ENCODE measurements at regions not wholly inside any gene's neighbourhood (a gene's known extent, or its start where the extent isn't known, plus 50 kb on each side); places are given as distances from the start of the nearest gene placed in this dataset.

DNA sequence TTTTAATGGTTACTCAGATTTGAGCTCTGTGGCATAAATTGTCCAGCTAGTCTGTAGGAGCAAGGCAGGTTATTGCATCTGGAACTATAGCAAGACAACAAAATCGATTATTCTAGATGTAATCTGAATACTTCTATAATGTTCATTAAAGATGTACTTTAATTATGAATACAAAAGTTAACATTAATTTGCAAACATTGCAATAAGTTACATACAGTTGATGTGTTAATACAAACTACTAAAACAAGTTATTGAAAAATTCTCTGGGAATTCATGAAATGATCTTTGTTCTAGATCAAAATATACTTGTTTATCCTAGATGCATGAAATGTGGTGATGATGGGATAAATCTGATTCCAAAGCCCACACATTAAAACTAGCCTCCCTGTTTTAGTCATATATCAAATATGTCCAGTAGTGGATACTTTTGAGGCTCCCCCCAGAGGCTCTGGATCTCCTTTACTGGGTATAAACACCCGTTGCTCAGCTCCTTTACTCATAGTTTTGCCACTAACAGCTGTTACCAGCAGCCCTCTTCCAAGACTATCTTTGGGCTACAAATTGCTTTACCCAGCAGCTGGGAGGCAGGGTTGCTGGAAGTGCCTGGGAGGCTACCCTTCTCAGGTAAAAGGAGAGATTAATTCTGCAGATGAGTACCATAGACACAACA, 78.1 kb downstream of the ARL4A start:
- Histone ChIP-seq H3K9me3 (ENCODE audit: control insufficient read depth, low read length) (no peaks in the 10 kb centered on the region), H3K9ac (ENCODE audit: low read length) (no peak overlapping the region), H3K4me1 (ENCODE audit: control insufficient read depth, insufficient read depth, low read length) (no peaks in the 10 kb centered on the region), H3K27me3 (ENCODE audit: control insufficient read depth, insufficient read depth, low read length) (no peaks in the 10 kb centered on the region), H3K4me3 (ENCODE audit: low read length) (no peak overlapping the region), H3K36me3 (ENCODE audit: control insufficient read depth, insufficient read depth, low read length) (no peaks in the 10 kb centered on the region)

DNA sequence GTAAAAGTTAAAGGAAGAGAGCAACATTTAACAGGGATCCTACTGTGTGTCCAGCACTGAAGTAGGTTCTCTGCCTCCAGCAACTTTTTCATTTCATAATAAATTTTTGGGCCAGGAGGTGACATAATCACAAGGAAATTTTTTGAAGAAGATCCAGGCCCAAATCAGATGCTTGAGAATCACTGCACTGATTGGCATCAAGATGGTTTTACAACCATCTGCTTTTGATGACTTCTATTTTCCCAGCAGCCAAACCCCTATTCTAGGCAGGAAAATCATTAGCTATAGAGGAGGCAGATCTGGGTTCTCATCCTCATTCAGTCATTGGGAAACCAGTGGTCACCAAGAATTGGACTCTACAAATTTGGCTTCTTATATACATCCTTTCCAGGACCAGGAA, 79.0 kb downstream of the ARL4A start:
- Histone ChIP-seq H3K27me3 (ENCODE audit: control insufficient read depth, insufficient read depth, low read length) (no peaks in the 10 kb centered on the region), H3K9me3 (ENCODE audit: control insufficient read depth, low read length) (no peaks in the 10 kb centered on the region), H3K36me3 (ENCODE audit: control insufficient read depth, insufficient read depth, low read length) (no peaks in the 10 kb centered on the region), H3K4me1 (ENCODE audit: control insufficient read depth, insufficient read depth, low read length) (no peaks in the 10 kb centered on the region), H3K9ac (ENCODE audit: low read length) (no peak overlapping the region), H3K4me3 (ENCODE audit: low read length) (no peak overlapping the region)

DNA sequence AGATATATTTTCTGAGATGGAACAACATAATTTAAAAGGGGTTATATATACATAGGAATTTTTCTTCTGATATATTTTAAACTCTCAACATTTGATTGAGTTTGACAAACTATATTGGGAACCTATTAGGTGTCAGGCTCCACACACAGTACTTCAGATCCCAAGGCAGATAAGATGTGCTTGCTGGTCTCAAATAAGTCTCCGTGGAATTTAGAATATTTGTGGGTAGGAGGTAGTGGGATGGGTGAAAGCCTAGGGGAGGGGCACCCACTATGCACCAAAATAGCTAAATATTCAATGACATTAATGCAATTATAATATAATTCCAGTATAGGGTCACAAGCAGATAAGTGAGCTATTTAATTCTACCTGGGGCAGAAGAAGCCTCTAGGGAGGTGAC, 81.5 kb downstream of the ARL4A start:
- no peaks in the 10 kb centered on the region for H3K4me1 ChIP-seq (ENCODE audit: control insufficient read depth, insufficient read depth, low read length)
- no peak overlapping the region for H3K9ac ChIP-seq (ENCODE audit: low read length)
- no peak overlapping the region for H3K4me3 ChIP-seq (ENCODE audit: low read length)
- no peaks in the 10 kb centered on the region for H3K36me3 ChIP-seq (ENCODE audit: control insufficient read depth, insufficient read depth, low read length)
- H3K27me3 ChIP-seq (ENCODE audit: control insufficient read depth, insufficient read depth, low read length), result no peaks in the 10 kb centered on the region
- no peaks in the 10 kb centered on the region for H3K9me3 ChIP-seq (ENCODE audit: control insufficient read depth, low read length)

DNA sequence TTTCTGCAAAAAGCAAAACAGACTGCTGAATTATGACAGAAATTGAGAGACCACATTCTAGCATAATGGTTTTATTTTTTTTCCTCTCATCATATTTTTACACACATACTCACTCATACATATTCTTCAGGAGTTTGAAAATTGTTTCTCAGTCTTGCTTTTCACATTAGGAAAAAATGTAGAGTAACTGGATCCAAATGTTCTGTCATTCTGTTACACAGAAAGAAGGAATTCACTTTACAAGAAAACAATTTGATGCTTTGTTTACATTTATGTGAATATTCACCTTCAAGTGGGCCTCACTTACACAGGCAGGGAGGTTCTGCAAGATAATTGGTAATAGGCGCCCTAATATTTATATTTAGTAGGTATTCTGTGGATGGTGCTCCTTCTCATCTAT, 82.0 kb downstream of the ARL4A start:
- no peak overlapping the region for H3K4me3 ChIP-seq (ENCODE audit: low read length)

DNA sequence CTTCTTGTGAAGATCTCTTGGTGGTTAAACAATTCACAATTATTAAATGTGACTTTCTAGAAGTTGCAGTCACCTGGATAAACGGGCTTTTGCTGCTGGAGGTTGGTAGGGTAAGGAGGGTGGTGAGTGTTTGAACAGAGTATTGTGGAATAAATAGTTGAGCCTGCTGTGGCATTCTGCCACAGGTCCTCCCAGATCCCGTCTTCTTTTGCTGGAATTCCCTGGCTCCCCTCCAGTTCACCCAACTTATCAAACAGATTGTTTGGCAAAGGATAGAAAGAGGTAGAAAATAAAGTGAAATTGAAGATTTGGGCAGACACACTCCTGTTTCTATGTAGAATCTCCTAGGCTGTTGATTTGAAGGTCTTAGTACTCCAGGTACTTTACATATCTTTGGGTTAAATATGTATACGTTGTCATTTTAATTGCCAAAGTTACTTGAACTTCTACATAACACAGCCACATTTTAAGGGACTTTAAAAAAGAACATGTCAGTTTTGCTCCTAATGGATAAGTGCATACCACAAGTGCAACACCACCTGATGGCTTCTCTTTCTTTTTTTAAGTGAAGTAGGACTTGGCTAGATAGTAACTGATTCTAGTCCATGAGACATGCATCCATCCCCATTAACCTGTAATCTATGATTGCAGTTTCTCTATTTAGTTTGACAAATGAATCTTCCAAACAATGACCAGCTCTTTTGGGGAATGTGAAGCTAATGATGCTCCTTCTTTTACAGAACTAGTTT, 83.0 kb downstream of the ARL4A start:
- Histone ChIP-seq H3K4me3 (ENCODE audit: low read length) (no peak overlapping the region), H3K9ac (ENCODE audit: low read length) (no peak overlapping the region), H3K4me1 (ENCODE audit: control insufficient read depth, insufficient read depth, low read length) (no peaks in the 10 kb centered on the region), H3K27me3 (ENCODE audit: control insufficient read depth, insufficient read depth, low read length) (no peaks in the 10 kb centered on the region), H3K36me3 (ENCODE audit: control insufficient read depth, insufficient read depth, low read length) (no peaks in the 10 kb centered on the region), H3K9me3 (ENCODE audit: control insufficient read depth, low read length) (no peaks in the 10 kb centered on the region)

More for the DNA sequence above, 82.0 kb downstream of the ARL4A start:
- Histone ChIP-seq H3K9ac (ENCODE audit: low read length) (no peak overlapping the region), H3K36me3 (ENCODE audit: control insufficient read depth, insufficient read depth, low read length) (no peaks in the 10 kb centered on the region), H3K27me3 (ENCODE audit: control insufficient read depth, insufficient read depth, low read length) (no peaks in the 10 kb centered on the region), H3K4me1 (ENCODE audit: control insufficient read depth, insufficient read depth, low read length) (no peaks in the 10 kb centered on the region), H3K9me3 (ENCODE audit: control insufficient read depth, low read length) (no peaks in the 10 kb centered on the region)

DNA sequence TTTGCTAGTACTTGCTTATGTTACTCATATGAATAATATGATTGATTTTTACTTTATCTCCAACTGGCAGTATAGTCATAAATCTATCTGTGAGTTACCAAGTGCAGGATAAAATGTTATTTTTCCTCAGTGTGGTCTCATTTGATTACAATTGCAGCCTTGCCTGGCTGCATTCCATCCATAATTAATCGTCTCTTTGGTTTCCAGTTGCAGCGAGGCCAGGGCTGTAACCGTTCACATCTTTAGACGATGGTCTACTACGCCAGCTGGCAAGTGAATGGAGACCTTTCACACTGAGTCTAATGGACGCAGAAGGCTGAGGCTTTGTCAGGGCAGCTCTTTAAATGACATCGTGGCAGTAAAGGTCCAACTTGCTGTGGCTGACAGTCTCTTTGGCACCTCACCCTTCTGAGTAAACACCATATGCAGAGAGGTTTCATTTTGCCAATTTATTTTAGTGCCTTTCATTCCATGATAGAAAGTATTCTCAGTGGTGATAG, 84.0 kb downstream of the ARL4A start:
- H3K9ac ChIP-seq (ENCODE audit: low read length), result no peak overlapping the region
- H3K4me3 ChIP-seq (ENCODE audit: low read length), result no peak overlapping the region
- no peaks in the 10 kb centered on the region for H3K27me3 ChIP-seq (ENCODE audit: control insufficient read depth, insufficient read depth, low read length)
- H3K36me3 ChIP-seq (ENCODE audit: control insufficient read depth, insufficient read depth, low read length), result no peaks in the 10 kb centered on the region
- H3K4me1 ChIP-seq (ENCODE audit: control insufficient read depth, insufficient read depth, low read length), result no peaks in the 10 kb centered on the region
- no peaks in the 10 kb centered on the region for H3K9me3 ChIP-seq (ENCODE audit: control insufficient read depth, low read length)

DNA sequence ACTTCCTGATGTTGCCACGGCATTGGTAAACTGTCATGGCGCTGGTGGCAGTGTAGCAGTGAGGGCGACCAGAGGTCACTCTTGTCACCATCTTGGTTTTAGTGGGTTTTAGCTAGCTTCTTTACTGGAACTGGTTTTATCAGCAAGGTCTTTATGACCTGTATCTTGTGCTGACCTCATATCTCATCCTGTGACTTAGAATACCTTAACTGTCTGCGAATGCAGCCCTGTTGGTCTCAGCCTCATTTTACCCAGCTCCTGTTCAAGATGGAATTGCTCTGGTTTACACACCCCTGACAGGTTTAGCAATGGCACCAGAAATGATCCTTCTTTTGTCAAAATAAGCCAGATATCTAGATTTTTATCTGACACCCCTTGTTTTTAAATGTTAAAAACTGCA, 85.3 kb downstream of the ARL4A start:
- no peaks in the 10 kb centered on the region for H3K27me3 ChIP-seq (ENCODE audit: control insufficient read depth, insufficient read depth, low read length)
- no peaks in the 10 kb centered on the region for H3K36me3 ChIP-seq (ENCODE audit: control insufficient read depth, insufficient read depth, low read length)
- no peaks in the 10 kb centered on the region for H3K4me1 ChIP-seq (ENCODE audit: control insufficient read depth, insufficient read depth, low read length)
- no peaks in the 10 kb centered on the region for H3K9me3 ChIP-seq (ENCODE audit: control insufficient read depth, low read length)
- H3K4me3 ChIP-seq (ENCODE audit: low read length), result no peak overlapping the region
- H3K9ac ChIP-seq (ENCODE audit: low read length), result no peak overlapping the region

DNA sequence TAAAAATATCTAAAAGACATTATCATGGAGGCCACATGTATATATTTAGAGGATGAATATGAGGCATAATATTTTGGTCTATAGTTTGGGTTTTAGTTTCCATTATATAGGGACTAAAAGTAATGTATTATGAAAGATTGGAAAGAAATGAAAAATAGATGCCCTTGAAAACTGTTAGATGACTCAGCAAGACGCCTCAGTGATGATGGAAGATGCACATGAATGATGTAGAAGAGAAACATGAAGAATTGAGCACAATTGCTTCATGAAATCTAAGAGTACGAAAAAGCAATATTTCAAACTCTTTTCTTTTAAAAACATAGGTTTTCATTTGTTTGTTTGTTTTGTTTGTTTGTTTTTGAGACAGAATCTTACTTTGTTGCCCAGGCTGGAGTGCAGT, 89.8 kb downstream of the ARL4A start:
- H3K27me3 ChIP-seq (ENCODE audit: control insufficient read depth, insufficient read depth, low read length), result no peaks in the 10 kb centered on the region
- no peaks in the 10 kb centered on the region for H3K9me3 ChIP-seq (ENCODE audit: control insufficient read depth, low read length)
- H3K4me3 ChIP-seq (ENCODE audit: low read length), result no peak overlapping the region
- no peak overlapping the region for H3K9ac ChIP-seq (ENCODE audit: low read length)
- no peaks in the 10 kb centered on the region for H3K4me1 ChIP-seq (ENCODE audit: control insufficient read depth, insufficient read depth, low read length)
- no peaks in the 10 kb centered on the region for H3K36me3 ChIP-seq (ENCODE audit: control insufficient read depth, insufficient read depth, low read length)

DNA sequence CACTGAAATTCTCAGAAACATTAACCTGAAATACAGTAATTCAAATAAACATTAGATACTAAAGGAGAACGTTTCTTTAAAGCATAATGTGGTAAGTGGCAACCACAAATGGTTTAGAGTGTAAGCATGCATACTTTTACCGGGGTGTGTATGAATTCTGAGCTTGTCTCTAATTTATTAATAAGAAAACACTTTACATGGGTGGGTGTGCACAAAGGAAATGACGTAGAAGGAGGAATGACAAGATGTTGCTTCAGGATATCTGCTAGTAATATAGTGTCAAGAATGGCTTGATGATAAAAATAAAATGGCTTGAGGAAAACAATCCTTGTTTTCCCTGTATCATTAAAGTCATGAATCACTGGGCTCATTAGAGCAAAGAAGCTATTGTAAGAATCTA, 92.5 kb downstream of the ARL4A start:
- Histone ChIP-seq H3K9ac (ENCODE audit: low read length) (no peak overlapping the region), H3K4me3 (ENCODE audit: low read length) (no peak overlapping the region), H3K36me3 (ENCODE audit: control insufficient read depth, insufficient read depth, low read length) (no peaks in the 10 kb centered on the region), H3K27me3 (ENCODE audit: control insufficient read depth, insufficient read depth, low read length) (no peaks in the 10 kb centered on the region), H3K9me3 (ENCODE audit: control insufficient read depth, low read length) (no peaks in the 10 kb centered on the region), H3K4me1 (ENCODE audit: control insufficient read depth, insufficient read depth, low read length) (no peaks in the 10 kb centered on the region)

DNA sequence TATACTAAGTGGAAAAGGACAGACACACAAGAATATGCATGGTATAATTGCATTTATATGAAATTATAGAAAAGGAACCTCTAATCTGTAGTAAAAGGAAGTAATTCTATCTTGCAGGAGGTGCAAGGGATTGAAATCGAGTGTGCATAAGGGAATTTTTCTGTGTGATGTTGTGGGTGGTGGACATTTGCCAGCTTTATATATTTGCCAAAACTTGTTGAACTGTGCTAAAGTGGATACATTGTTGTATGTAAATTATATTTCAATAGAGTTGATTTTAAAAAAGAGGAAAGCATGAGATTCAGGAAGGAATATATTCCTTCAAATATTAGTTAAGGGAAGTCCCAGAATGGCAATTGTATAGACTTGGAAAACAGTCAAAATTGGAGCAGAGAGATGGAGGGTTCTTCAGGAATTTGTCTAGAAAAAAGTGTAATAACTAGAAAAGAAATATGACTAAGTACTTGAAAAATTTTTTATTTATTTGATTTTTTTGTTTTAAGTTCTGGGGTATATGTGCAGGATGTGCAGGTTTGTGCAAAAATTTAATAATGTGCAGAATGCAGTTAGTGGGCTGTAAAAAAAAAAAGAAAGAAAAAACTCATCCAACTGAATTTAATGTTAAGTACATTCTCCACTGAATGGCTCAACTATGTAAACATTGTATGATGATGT, 96.1 kb downstream of the ARL4A start:
- no peaks in the 10 kb centered on the region for H3K36me3 ChIP-seq (ENCODE audit: control insufficient read depth, insufficient read depth, low read length)
- H3K4me1 ChIP-seq (ENCODE audit: control insufficient read depth, insufficient read depth, low read length), result no peaks in the 10 kb centered on the region
- no peaks in the 10 kb centered on the region for H3K9me3 ChIP-seq (ENCODE audit: control insufficient read depth, low read length)
- H3K9ac ChIP-seq (ENCODE audit: low read length), result no peak overlapping the region
- H3K27me3 ChIP-seq (ENCODE audit: control insufficient read depth, insufficient read depth, low read length), result no peaks in the 10 kb centered on the region
- H3K4me3 ChIP-seq (ENCODE audit: low read length), result no peak overlapping the region

DNA sequence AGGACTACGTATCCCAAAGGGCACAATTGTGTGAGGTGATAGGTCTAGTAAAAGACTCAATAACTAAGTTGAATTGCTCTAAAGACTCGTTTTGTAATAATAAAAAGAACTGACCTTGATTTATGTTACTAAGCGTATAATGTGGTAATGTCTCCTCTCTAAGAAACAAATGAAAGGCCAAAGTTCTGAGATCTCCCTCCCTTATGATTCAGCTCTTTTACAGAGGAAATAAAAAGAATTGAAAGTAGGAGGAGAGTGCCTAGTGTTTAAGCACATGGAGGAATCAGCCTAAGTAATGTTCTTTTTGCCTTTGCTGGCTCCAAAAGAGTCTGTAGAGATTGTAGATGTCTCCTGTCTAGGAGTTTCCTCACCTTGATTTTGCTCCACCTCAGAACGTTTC, 98.0 kb downstream of the ARL4A start:
- no peaks in the 10 kb centered on the region for H3K27me3 ChIP-seq (ENCODE audit: control insufficient read depth, insufficient read depth, low read length)
- H3K4me3 ChIP-seq (ENCODE audit: low read length), result no peak overlapping the region
- no peaks in the 10 kb centered on the region for H3K4me1 ChIP-seq (ENCODE audit: control insufficient read depth, insufficient read depth, low read length)
- no peak overlapping the region for H3K9ac ChIP-seq (ENCODE audit: low read length)
- H3K9me3 ChIP-seq (ENCODE audit: control insufficient read depth, low read length), result no peaks in the 10 kb centered on the region
- no peaks in the 10 kb centered on the region for H3K36me3 ChIP-seq (ENCODE audit: control insufficient read depth, insufficient read depth, low read length)

DNA sequence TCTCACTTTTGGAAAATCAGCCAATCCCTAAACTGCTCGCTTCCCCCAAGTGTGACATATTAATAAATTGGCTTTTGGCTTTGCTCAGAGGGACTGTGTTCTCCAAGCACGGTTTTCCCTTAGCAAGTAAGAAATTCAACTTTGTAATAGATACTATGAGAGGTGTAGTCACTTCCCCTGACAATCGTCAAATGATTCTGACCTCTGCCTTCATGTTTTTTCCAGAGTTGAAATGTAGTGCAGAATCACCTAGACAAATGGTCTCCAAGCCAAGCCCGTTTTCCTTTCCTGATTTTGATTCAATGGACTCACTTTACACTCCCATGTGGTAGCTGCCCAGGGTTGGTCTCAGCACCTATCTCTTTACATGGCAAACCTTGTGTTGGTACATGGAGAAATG, 99.1 kb downstream of the ARL4A start:
- Histone ChIP-seq H3K4me3 (ENCODE audit: low read length) (no peak overlapping the region), H3K27me3 (ENCODE audit: control insufficient read depth, insufficient read depth, low read length) (no peaks in the 10 kb centered on the region), H3K4me1 (ENCODE audit: control insufficient read depth, insufficient read depth, low read length) (no peaks in the 10 kb centered on the region), H3K9ac (ENCODE audit: low read length) (no peak overlapping the region), H3K9me3 (ENCODE audit: control insufficient read depth, low read length) (no peaks in the 10 kb centered on the region), H3K36me3 (ENCODE audit: control insufficient read depth, insufficient read depth, low read length) (no peaks in the 10 kb centered on the region)
